Spleen (tissue), 7 donors: ENCODE measurements at regions not wholly inside any gene's neighbourhood (a gene's known extent, or its start where the extent isn't known, plus 50 kb on each side); places are given as distances from the start of the nearest gene placed in this dataset.

ENCODE experiments used
- CTCF ChIP-seq, 11 experiments: fragments of 200-600 bp in 7 of 11; fragments of 450-650 bp in 4 of 11; sonication (generic) in 4 of 11; IDR thresholded peaks in 8 of 11; conservative IDR thresholded peaks in 3 of 11; 1 replicate in 7 of 11; 2 replicates in 4 of 11; pipeline versions ENCODE4 v1.4.0 to v1.8.0; 2016 to 2021; ENCODE audit warnings: antibody characterized with exemption in 11 of 11, inconsistent platforms in 4 of 11, mild to moderate bottlenecking in 1 of 11
- POLR2AphosphoS5 ChIP-seq, 3 donors: sonication (generic); formaldehyde crosslinking; IDR thresholded peaks; one replicate each; pipeline ENCODE4 v1.5.1; 2017; ENCODE audit warnings: antibody characterized with exemption in 3 of 3
- donor health status: DM: no; HTN: no; CAD: no; lungs with moderate emphysema.
- donor health status: DM: no; HTN: no; CAD: no.
- donor health status: DM: no; HTN: no; CAD: no.

- no peak for TF ChIP-seq CTCF (IDR thresholded peaks at IDR 0.05 in 8 of 11, conservative IDR thresholded peaks at IDR 0.05 in 3 of 11)
- no peak for TF ChIP-seq POLR2AphosphoS5 (IDR thresholded peaks at IDR 0.05)
These were observed 73.4 kb upstream of the SOD1 start for GRCh38 chr21:31586118-31586517.
